ENCODE measurements at regions not wholly inside any gene's neighbourhood (a gene's known extent, or its start where the extent isn't known, plus 50 kb on each side); places are given as distances from the start of the nearest gene placed in this dataset.

GRCh38 chr12:131345521-131346436, 365.1 kb upstream of the SFSWAP start:
- no peak for FAIRE-seq
- no peak for TF ChIP-seq POLR2A (IDR thresholded peaks at IDR 0.05; ENCODE audit: low read depth, low read length)
- DNase-seq (ENCODE audit: insufficient read length, low spot score), result no peak

GRCh38 chr12:131346555-131347344, 364.1 kb upstream of the SFSWAP start:
- TF ChIP-seq POLR2A (IDR thresholded peaks at IDR 0.05; ENCODE audit: low read depth, low read length), result no peak
- DNase-seq (ENCODE audit: insufficient read length, low spot score) (no peak), FAIRE-seq (no peak)

GRCh38 chr12:131347345-131347714, 363.6 kb upstream of the SFSWAP start:
- FAIRE-seq, result no peak
- no peak for DNase-seq (ENCODE audit: insufficient read length, low spot score)
- TF ChIP-seq POLR2A (IDR thresholded peaks at IDR 0.05; ENCODE audit: low read depth, low read length), result no peak

GRCh38 chr12:131347732-131348131, 363.2 kb upstream of the SFSWAP start:
- DNase-seq (ENCODE audit: insufficient read length, low spot score), result no peak

GRCh38 chr12:131348231-131348630, 362.7 kb upstream of the SFSWAP start:
- FAIRE-seq (no peak), DNase-seq (ENCODE audit: insufficient read length, low spot score) (no peak)
- TF ChIP-seq POLR2A (IDR thresholded peaks at IDR 0.05; ENCODE audit: low read depth, low read length), result no peak

More at GRCh38 chr12:131347732-131348131, 363.2 kb upstream of the SFSWAP start:
- no peak for FAIRE-seq
- TF ChIP-seq POLR2A (IDR thresholded peaks at IDR 0.05; ENCODE audit: low read depth, low read length), result no peak

GRCh38 chr12:131348646-131349045, 362.2 kb upstream of the SFSWAP start:
- DNase-seq (ENCODE audit: insufficient read length, low spot score), result no peak
- TF ChIP-seq POLR2A (IDR thresholded peaks at IDR 0.05; ENCODE audit: low read depth, low read length), result no peak
- FAIRE-seq, result no peak

GRCh38 chr12:131349397-131350127, 361.3 kb upstream of the SFSWAP start:
- FAIRE-seq (no peak), DNase-seq (ENCODE audit: insufficient read length, low spot score) (no peak)
- no peak for TF ChIP-seq POLR2A (IDR thresholded peaks at IDR 0.05; ENCODE audit: low read depth, low read length)

GRCh38 chr12:131350943-131351318, 360.0 kb upstream of the SFSWAP start:
- FAIRE-seq (no peak), DNase-seq (ENCODE audit: insufficient read length, low spot score) (no peak)
- TF ChIP-seq POLR2A (IDR thresholded peaks at IDR 0.05; ENCODE audit: low read depth, low read length), result no peak

- FAIRE-seq (no peak), DNase-seq (ENCODE audit: insufficient read length, low spot score) (no peak)
- no peak for TF ChIP-seq POLR2A (IDR thresholded peaks at IDR 0.05; ENCODE audit: low read depth, low read length)
Measured at GRCh38 chr12:131351319-131352028, 359.4 kb upstream of the SFSWAP start.

- DNase-seq (ENCODE audit: insufficient read length, low spot score) (no peak), FAIRE-seq (no peak)
- no peak for TF ChIP-seq POLR2A (IDR thresholded peaks at IDR 0.05; ENCODE audit: low read depth, low read length)
Measured at GRCh38 chr12:131352296-131352900, 358.5 kb upstream of the SFSWAP start.

GRCh38 chr12:131353376-131353775, 357.5 kb upstream of the SFSWAP start:
- TF ChIP-seq POLR2A (IDR thresholded peaks at IDR 0.05; ENCODE audit: low read depth, low read length), result no peak
- no peak for DNase-seq (ENCODE audit: insufficient read length, low spot score)
- FAIRE-seq, result no peak

- DNase-seq (ENCODE audit: insufficient read length, low spot score), result no peak
- no peak for FAIRE-seq
- no peak for TF ChIP-seq POLR2A (IDR thresholded peaks at IDR 0.05; ENCODE audit: low read depth, low read length)
Measured at GRCh38 chr12:131353826-131354225, 357.1 kb upstream of the SFSWAP start.

Data from H54 (cell line).